Central memory CD8-positive, alpha-beta T cell (primary cell): ENCODE measurements at regions not wholly inside any gene's neighbourhood (a gene's known extent, or its start where the extent isn't known, plus 50 kb on each side); places are given as distances from the start of the nearest gene placed in this dataset.

Experiments used
- ATAC-seq: fragments of 150-1000 bp; cut with Tn5 transposase; replicated peaks from 2 replicates; pipeline ENCODE4 v1.10.0; 2022; ENCODE audit warnings: mild to moderate bottlenecking, moderate FRiP score, moderate number of reproducible peaks; ENCODE audit not compliant: poor library complexity, severe bottlenecking; ENCODE audit errors: extremely low read depth
- DNase-seq, 2 donors: peaks; one replicate each; pipeline ENCODE4 v3.0.0; 2021; ENCODE audit warnings: low spot score in 2 of 2
- H3K27ac Mint-ChIP-seq: one replicate; pipeline ENCODE4 v1.8.0; 2022; ENCODE audit warnings: low read depth, mild to moderate bottlenecking, moderate library complexity, mixed read lengths
- H3K27me3 Mint-ChIP-seq: one replicate; pipeline ENCODE4 v1.8.0; 2022; ENCODE audit warnings: mixed read lengths
- H3K36me3 Mint-ChIP-seq: one replicate; pipeline ENCODE4 v1.8.0; 2022; ENCODE audit warnings: mild to moderate bottlenecking, moderate library complexity, mixed read lengths; ENCODE audit not compliant: insufficient read depth
- H3K4me1 Mint-ChIP-seq: one replicate; pipeline ENCODE4 v1.8.0; 2022; ENCODE audit warnings: mixed read lengths
- H3K4me3 Mint-ChIP-seq: one replicate; pipeline ENCODE4 v1.8.0; 2022; ENCODE audit warnings: mild to moderate bottlenecking, moderate library complexity, mixed read lengths
- H3K9me3 Mint-ChIP-seq: one replicate; pipeline ENCODE4 v1.8.0; 2022; ENCODE audit warnings: mixed read lengths

GRCh38 chr19:31539386-31539785 lies 190.2 kb upstream of the TSHZ3 start:
- H3K9me3 Mint-ChIP-seq: peaks cover 7% of the 10 kb centered on the region
- peaks cover 2% of the 10 kb centered on the region for H3K36me3 Mint-ChIP-seq
- H3K27ac Mint-ChIP-seq: no peak overlapping the region
- H3K27me3 Mint-ChIP-seq: peaks cover 45% of the 10 kb centered on the region
- H3K4me3 Mint-ChIP-seq: no peak overlapping the region
- no peaks in the 10 kb centered on the region for H3K4me1 Mint-ChIP-seq
- no peak for DNase-seq
- no peak for ATAC-seq

GRCh38 chr19:31541396-31541795 lies 192.2 kb upstream of the TSHZ3 start:
- Mint-ChIP-seq H3K9me3 (peaks cover 7% of the 10 kb centered on the region), H3K4me1 (no peaks in the 10 kb centered on the region), H3K27me3 (peaks cover 28% of the 10 kb centered on the region), H3K36me3 (peaks cover 2% of the 10 kb centered on the region), H3K4me3 (no peak overlapping the region), H3K27ac (no peak overlapping the region)
- DNase-seq (no peak), ATAC-seq (no peak)

DNA sequence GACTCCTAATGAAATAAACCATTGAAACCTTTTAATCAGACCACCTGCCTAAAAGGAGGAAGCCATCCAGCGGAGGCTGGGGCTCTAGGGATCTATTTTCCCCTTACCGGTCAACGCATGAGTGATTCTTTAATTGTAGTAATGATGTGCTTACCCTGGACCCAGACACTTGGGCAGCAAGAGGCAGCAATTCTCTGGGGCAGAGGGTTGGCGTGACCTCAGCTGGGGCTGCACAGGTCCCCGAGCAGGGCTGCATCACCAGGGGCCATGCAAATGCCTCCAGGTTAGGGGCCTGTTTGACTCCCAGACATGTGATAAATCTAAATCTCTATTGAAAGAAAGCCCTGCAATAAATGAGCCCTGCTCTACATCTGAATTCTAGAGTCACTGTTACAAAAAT lies 194.2 kb upstream of the TSHZ3 start:
- DNase-seq (no peak), ATAC-seq (no peak)
- Mint-ChIP-seq H3K27me3 (peaks cover 28% of the 10 kb centered on the region), H3K4me1 (no peaks in the 10 kb centered on the region), H3K27ac (no peak overlapping the region), H3K4me3 (no peak overlapping the region), H3K9me3 (peaks cover 7% of the 10 kb centered on the region), H3K36me3 (peaks cover 2% of the 10 kb centered on the region)

DNA sequence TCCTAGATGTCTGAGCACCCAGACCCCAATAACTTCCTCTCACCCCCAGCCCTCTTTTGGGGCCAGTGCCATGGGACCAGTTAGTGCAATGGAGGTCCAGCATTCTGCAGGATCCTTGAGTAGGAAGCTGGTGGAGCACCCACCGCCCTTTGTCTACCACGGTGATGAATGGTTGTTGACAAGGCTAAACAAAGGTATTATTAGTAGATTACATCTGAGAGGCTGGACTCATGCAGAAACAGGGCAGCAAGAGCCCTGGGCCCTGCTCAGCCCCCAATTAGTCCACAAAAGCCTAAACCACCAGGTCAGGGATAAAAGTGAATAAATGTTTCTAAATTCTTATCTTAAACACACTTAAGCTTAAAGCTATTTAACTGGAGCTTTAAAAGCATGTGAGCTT lies 196.5 kb upstream of the TSHZ3 start:
- Mint-ChIP-seq H3K9me3 (peaks cover 7% of the 10 kb centered on the region), H3K4me3 (no peak overlapping the region), H3K36me3 (peaks cover 2% of the 10 kb centered on the region), H3K27ac (no peak overlapping the region), H3K4me1 (no peaks in the 10 kb centered on the region), H3K27me3 (peaks cover 24% of the 10 kb centered on the region)
- DNase-seq (no peak), ATAC-seq (no peak)

GRCh38 chr19:31546205-31546960 lies 197.1 kb upstream of the TSHZ3 start:
- Mint-ChIP-seq H3K27me3 (peaks cover 21% of the 10 kb centered on the region), H3K27ac (no peak overlapping the region), H3K9me3 (peaks cover 2% of the 10 kb centered on the region), H3K4me3 (no peak overlapping the region), H3K36me3 (peaks cover 2% of the 10 kb centered on the region), H3K4me1 (no peaks in the 10 kb centered on the region)
- no peak for DNase-seq
- no peak for ATAC-seq

DNA sequence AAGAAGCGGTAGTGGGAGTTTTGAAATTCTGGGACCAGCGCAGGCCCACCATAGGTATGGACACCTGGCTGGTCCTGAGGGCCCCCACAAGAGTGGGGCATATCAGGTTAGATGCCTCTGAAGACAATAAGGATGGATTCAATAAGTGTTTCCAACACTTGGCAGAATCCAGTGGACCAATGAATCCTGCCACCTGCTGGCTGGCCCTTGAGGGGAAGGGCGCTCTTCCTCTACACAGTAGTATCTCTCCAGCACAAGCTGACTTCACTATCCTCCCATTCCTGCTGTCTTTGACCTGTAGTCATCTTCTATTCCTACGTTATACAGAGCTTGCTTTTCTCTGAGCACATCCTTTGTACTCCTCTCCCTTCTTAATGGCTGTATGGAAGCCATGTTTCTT lies 199.7 kb upstream of the TSHZ3 start:
- Mint-ChIP-seq H3K27me3 (peaks cover 28% of the 10 kb centered on the region), H3K4me3 (no peak overlapping the region), H3K4me1 (no peaks in the 10 kb centered on the region), H3K9me3 (no peaks in the 10 kb centered on the region), H3K36me3 (peaks cover 1% of the 10 kb centered on the region), H3K27ac (no peak overlapping the region)
- no peak for ATAC-seq
- DNase-seq: no peak

DNA sequence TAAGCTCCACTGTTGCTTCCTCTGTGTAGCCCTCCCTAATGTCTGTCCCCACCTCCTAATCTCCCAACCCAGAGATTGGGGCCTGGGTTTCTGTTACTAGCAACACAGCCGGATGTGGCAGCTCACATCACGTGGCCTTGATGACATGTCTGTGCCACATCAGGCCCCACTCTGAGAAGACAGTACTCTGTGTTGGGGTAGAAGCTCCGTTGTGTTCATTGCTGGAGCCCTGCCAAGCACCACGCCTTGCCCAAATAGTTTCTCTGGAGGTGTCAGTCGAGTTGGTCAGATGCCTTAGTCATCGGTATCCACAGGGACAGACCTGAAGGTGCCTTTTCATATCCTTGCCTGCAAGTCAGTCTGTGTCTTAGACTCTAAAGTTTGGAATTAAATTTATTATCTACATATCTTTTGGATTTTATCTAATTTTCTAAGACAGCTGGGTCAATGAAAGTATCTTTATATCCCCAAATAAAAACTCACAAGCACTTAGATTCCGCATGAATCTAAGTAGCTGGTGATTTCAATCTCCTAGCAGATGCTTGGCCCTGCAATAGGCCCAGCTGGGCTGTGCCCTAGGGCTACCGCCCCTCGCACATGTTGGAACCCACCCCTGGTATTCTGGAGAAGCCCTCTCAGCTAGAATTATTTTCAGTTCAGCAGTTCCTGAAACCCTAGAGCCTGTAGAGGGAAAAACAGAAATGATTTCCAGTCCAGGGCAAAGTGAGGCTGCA lies 204.0 kb upstream of the TSHZ3 start:
- H3K36me3 Mint-ChIP-seq: no peaks in the 10 kb centered on the region
- ATAC-seq (no peak), DNase-seq (no peak)
- H3K9me3 Mint-ChIP-seq: no peaks in the 10 kb centered on the region
- H3K4me1 Mint-ChIP-seq: no peaks in the 10 kb centered on the region
- H3K4me3 Mint-ChIP-seq: no peak overlapping the region
- H3K27ac Mint-ChIP-seq: no peak overlapping the region
- peaks cover 35% of the 10 kb centered on the region for H3K27me3 Mint-ChIP-seq

GRCh38 chr19:31553846-31554215 lies 204.6 kb upstream of the TSHZ3 start:
- H3K9me3 Mint-ChIP-seq: no peaks in the 10 kb centered on the region
- no peak overlapping the region for H3K27ac Mint-ChIP-seq
- no peak for ATAC-seq
- H3K4me3 Mint-ChIP-seq: no peak overlapping the region
- H3K36me3 Mint-ChIP-seq: no peaks in the 10 kb centered on the region
- no peaks in the 10 kb centered on the region for H3K4me1 Mint-ChIP-seq
- peaks cover 38% of the 10 kb centered on the region for H3K27me3 Mint-ChIP-seq
- no peak for DNase-seq

DNA sequence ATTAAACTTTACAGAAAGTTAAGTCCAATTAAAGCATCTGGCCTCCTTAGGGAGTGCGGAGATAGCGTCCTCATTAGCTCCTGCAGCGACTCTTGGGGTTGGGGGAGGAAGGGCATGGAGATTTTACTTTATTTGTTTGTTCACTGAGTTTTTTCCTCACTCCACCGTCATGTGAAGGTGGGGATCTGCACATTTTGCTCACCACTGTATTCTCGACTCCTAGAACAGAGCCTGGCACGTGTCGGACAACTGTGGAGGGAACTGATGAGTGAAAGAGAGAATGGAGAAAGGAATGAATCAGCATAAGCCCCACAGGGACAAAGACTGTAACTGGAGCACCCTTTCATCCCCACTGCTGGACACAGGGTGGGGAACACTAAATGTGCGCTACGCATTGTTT lies 205.1 kb upstream of the TSHZ3 start:
- ATAC-seq: no peak
- Mint-ChIP-seq H3K4me1 (no peaks in the 10 kb centered on the region), H3K36me3 (no peaks in the 10 kb centered on the region), H3K27me3 (peaks cover 38% of the 10 kb centered on the region), H3K27ac (no peak overlapping the region), H3K9me3 (no peaks in the 10 kb centered on the region), H3K4me3 (no peak overlapping the region)
- DNase-seq: no peak

DNA sequence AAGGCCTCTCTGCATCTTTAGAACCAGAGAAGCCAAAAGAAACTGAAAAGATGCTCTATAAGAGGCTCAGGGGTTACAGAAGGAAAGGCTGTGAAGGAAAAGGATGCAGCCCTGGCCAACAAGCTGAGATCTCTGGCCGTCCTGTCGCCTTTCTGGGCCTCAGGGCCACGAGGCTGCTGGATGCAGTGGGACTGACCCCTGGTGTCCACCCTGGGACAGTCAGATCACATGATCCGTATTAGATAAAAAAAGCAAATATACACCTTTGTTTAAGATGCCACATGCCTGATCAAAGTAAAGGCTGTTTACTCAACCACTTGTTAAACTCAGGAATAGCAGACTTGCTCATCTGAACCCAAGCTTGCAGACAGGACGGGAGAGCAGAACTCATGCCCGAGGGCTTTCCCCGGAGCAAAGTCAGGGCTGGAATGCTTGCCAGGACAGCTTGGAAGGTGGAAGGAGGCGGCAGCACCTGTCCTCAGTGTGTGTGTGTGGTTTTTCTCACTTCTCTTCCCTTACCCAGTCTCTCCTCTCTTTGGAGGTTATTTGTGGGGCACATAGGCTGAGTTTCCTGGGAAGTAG lies 206.5 kb upstream of the TSHZ3 start:
- Mint-ChIP-seq H3K4me3 (no peak overlapping the region), H3K27me3 (peaks cover 38% of the 10 kb centered on the region), H3K27ac (no peak overlapping the region), H3K36me3 (no peaks in the 10 kb centered on the region), H3K4me1 (no peaks in the 10 kb centered on the region), H3K9me3 (peaks cover 6% of the 10 kb centered on the region)
- ATAC-seq: no peak
- no peak for DNase-seq

GRCh38 chr19:31559494-31559893 lies 210.3 kb upstream of the TSHZ3 start:
- Mint-ChIP-seq H3K36me3 (peaks cover 2% of the 10 kb centered on the region), H3K4me1 (no peaks in the 10 kb centered on the region), H3K27ac (no peak overlapping the region), H3K4me3 (no peak overlapping the region), H3K27me3 (peaks cover 20% of the 10 kb centered on the region), H3K9me3 (peaks cover 6% of the 10 kb centered on the region)
- DNase-seq (no peak), ATAC-seq (no peak)

- peaks cover 6% of the 10 kb centered on the region for H3K9me3 Mint-ChIP-seq
- no peaks in the 10 kb centered on the region for H3K4me1 Mint-ChIP-seq
- no peak overlapping the region for H3K27ac Mint-ChIP-seq
- no peak for ATAC-seq
- DNase-seq: no peak
- H3K36me3 Mint-ChIP-seq: peaks cover 2% of the 10 kb centered on the region
- peaks cover 29% of the 10 kb centered on the region for H3K27me3 Mint-ChIP-seq
- H3K4me3 Mint-ChIP-seq: no peak overlapping the region
Observed at GRCh38 chr19:31560086-31561060, 211.1 kb upstream of the TSHZ3 start.
